GM10266 (cell line): ENCODE measurements at regions not wholly inside any gene's neighbourhood (a gene's known extent, or its start where the extent isn't known, plus 50 kb on each side); places are given as distances from the start of the nearest gene placed in this dataset.

Source experiments
- DNase-seq: peaks from one replicate; pipeline ENCODE4 v3.0.0; 2012; ENCODE audit errors: extremely low spot score
- TF ChIP-seq, protein P1 (sequence below): IDR thresholded peaks from 2 replicates; pipeline ENCODE4 v1.5.1; 2012; ENCODE audit warnings: mild to moderate bottlenecking, low read depth; ENCODE audit not compliant: control insufficient read depth, insufficient read depth; ENCODE audit errors: missing control alignments

GRCh38 chr4:63361628-63362027 lies 1047.6 kb downstream of the TECRL start:
- no peak for DNase-seq
- TF ChIP-seq, protein P1, sequence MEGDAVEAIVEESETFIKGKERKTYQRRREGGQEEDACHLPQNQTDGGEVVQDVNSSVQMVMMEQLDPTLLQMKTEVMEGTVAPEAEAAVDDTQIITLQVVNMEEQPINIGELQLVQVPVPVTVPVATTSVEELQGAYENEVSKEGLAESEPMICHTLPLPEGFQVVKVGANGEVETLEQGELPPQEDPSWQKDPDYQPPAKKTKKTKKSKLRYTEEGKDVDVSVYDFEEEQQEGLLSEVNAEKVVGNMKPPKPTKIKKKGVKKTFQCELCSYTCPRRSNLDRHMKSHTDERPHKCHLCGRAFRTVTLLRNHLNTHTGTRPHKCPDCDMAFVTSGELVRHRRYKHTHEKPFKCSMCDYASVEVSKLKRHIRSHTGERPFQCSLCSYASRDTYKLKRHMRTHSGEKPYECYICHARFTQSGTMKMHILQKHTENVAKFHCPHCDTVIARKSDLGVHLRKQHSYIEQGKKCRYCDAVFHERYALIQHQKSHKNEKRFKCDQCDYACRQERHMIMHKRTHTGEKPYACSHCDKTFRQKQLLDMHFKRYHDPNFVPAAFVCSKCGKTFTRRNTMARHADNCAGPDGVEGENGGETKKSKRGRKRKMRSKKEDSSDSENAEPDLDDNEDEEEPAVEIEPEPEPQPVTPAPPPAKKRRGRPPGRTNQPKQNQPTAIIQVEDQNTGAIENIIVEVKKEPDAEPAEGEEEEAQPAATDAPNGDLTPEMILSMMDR = no peak

DNA sequence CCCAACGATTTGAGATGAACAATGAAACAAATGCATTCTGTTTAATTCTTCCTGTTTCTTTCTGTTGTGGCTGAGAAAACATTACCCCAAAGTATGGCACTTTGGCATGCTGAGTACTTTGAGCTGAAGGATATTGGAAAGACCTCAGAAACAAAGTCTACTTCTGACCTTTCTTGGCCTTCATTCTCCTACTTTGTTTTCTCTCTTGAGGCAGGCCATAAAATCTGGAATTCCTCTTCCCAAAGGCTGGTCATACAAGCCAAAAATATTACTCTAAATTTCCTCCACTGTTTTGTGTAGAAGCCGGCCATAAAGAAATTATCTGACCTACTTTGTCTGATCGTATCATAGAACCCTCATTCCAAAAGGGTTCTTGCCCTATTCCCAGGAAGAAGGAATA lies 1048.2 kb downstream of the TECRL start:
- TF ChIP-seq, protein P1 = no peak

DNA sequence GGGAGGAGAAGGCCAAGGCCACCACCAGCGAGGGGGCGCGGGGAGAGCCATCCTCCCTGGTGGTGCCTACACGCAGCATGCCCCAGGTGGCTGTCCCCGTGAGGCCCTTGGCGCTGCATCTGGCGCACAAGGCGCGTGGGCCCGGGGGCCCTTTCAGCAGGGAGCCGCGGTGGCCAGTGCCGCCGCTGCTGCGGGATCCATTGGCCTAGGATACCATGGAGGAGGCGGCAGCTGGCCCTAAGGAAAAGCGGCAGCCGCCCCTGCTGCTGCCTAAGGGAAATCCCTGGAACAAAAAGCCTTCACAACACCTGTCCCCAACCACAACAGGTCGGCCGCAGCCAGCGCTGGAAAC lies 1059.6 kb downstream of the TECRL start:
- TF ChIP-seq, protein P1 = no peak
- DNase-seq = no peak

More for the DNA sequence above, 1048.2 kb downstream of the TECRL start:
- no peak for DNase-seq

DNA sequence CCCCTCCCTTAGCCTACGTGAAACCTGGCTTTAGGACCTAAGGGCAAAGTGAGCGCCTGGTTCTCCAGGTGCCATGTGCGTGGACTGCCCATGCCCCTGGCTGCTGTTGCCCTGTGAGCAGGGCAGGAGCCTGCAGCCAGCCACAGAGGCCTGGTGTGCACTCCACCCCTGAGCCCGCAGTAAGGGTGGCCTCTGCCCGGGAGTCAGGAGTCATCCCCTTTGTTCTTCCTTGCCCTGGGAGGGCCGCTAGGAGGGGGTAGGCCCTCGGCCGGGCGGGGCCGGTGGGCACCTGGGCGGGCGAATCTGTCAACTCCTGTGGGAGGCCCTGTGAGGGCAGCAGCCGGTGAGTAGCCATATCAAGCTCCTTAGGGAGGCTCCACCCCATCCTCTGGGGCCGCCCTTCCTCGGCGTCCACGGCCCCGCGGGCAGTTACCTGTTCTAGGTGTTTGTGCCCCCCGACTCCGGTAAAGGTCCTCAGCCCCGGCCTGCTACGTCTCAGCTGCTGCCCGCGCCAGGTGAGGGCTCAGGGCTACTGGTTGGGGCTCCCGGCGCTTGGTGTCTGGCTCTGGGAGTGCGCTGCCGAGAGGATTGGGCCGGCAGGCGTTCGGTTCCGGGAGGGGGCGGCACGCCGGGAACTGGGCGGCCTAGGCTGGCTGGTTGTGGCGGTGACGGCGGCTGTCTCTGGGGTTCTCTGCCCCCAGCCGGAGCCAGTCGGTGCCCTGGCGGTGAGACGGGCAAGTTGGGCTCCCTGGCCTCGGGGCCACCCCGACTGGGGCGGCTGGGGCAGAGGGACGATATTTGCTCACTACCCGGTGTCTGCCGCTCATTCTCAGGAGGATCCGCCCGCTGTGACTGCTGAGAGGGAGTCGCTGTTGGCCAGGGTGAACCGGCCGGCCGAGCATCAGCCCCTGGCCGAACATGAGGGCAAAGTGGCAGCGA lies 1060.2 kb downstream of the TECRL start:
- no peak for DNase-seq
- TF ChIP-seq, protein P1 = no peak

- TF ChIP-seq, protein P1 = no peak
- DNase-seq = no peak
Measured at GRCh38 chr4:63325140-63325539, 1084.1 kb downstream of the TECRL start.

DNA sequence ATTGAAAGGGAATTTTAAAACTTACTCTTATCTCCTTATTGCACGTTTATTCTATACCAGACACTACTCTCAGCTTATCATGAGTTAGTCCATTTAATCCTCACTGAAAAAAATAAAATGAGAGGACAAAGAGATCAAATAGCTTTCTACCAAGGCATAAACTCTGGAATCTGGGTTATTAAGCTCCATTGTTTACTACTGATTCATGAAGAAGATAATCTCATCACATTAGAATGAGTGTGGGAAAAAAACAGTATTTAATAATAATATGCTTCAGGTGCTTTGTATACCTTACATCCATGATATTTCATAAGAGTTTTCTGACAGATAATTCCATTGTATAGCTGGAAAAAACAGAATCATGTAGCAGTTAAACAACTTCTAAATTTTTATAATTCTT lies 1092.6 kb downstream of the TECRL start:
- no peak for DNase-seq
- TF ChIP-seq, protein P1 = no peak

GRCh38 chr4:63315651-63316050 lies 1093.6 kb downstream of the TECRL start:
- TF ChIP-seq, protein P1 = no peak
- DNase-seq = no peak
